Esophagus squamous epithelium (tissue), 4 donors: ENCODE measurements at regions not wholly inside any gene's neighbourhood (a gene's known extent, or its start where the extent isn't known, plus 50 kb on each side); places are given as distances from the start of the nearest gene placed in this dataset.

Experiments
- POLR2A ChIP-seq, 4 donors: fragments of 450-650 bp; IDR thresholded peaks; one replicate each; pipeline ENCODE4 v1.6.1; 2017; ENCODE audit warnings: antibody characterized with exemption in 4 of 4, mild to moderate bottlenecking in 4 of 4, moderate library complexity in 3 of 4
- TF ChIP-seq, protein P1 (sequence below), 6 experiments: fragments of 450-650 bp in 4 of 6; fragments of 200-600 bp in 2 of 6; sonication (generic) in 2 of 6; IDR thresholded peaks; one replicate each; pipeline ENCODE4 v1.5.1; 2016 to 2019; ENCODE audit warnings: antibody characterized with exemption in 6 of 6, mild to moderate bottlenecking in 4 of 6, moderate library complexity in 4 of 6

DNA sequence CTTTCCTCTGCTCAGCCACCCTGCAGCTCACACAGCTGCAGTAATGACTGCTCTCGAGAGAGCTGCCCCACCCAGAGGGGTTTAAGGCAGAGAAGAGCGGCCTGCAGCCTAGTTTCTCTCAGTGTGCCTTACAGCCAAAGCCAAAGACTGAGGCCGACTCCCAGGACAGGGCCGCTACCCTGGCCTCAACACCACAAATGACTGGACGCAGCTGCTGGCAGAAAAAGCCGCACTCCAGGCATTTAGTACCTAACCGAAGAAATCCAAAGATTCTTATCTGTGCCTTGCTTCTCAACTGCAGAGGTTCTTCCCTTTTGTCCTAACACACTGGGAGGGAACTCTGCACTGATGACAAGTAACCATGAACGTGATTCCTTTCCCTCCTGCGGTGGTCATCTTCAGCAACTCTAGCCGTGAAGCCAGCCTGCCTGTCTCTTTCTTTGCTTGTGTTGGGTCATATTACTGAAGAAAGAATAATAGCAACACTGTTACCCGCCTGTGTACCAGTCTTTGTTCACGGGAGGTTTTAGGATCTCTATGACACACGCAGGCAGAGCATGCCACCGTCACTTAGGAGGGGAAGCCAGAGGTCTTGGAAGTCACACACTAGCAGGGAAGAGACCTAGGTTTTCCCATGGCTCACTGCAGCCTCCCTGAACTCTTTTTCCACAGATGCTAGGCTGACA lies 202.7 kb downstream of the RHOU start:
- no peak for TF ChIP-seq POLR2A (IDR thresholded peaks at IDR 0.05)
- TF ChIP-seq, protein P1, sequence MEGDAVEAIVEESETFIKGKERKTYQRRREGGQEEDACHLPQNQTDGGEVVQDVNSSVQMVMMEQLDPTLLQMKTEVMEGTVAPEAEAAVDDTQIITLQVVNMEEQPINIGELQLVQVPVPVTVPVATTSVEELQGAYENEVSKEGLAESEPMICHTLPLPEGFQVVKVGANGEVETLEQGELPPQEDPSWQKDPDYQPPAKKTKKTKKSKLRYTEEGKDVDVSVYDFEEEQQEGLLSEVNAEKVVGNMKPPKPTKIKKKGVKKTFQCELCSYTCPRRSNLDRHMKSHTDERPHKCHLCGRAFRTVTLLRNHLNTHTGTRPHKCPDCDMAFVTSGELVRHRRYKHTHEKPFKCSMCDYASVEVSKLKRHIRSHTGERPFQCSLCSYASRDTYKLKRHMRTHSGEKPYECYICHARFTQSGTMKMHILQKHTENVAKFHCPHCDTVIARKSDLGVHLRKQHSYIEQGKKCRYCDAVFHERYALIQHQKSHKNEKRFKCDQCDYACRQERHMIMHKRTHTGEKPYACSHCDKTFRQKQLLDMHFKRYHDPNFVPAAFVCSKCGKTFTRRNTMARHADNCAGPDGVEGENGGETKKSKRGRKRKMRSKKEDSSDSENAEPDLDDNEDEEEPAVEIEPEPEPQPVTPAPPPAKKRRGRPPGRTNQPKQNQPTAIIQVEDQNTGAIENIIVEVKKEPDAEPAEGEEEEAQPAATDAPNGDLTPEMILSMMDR (IDR thresholded peaks at IDR 0.05) = no peak
